GM23338 (cell line): ENCODE measurements at regions not wholly inside any gene's neighbourhood (a gene's known extent, or its start where the extent isn't known, plus 50 kb on each side); places are given as distances from the start of the nearest gene placed in this dataset.

Experiments used
- CTCF ChIP-seq, 2 experiments: fragments of 200-600 bp in 1 of 2; sonication (generic) in 1 of 2; conservative IDR thresholded peaks; 2 replicates each; pipeline versions ENCODE4 v1.5.1 to v1.6.1; 2016 to 2017; ENCODE audit warnings: antibody characterized with exemption in 2 of 2, low read depth in 2 of 2, mild to moderate bottlenecking in 2 of 2, moderate library complexity in 1 of 2
- EZH2 ChIP-seq: fragments of 200-600 bp; sonication (generic); IDR thresholded peaks from one replicate; pipeline ENCODE4 v1.8.0; 2017; ENCODE audit warnings: antibody characterized with exemption, mild to moderate bottlenecking, low read depth; ENCODE audit not compliant: unreplicated experiment
- POLR2AphosphoS5 ChIP-seq: IDR thresholded peaks from 2 replicates; pipeline ENCODE4 v1.6.1; 2016; ENCODE audit warnings: antibody characterized with exemption, low read depth
- REST ChIP-seq: IDR thresholded peaks from one replicate; pipeline ENCODE4 v1.6.1; 2018; ENCODE audit warnings: antibody characterized with exemption; ENCODE audit not compliant: unreplicated experiment

- TF ChIP-seq REST (no peak), POLR2AphosphoS5 (no peak), EZH2 (no peak), CTCF (conservative IDR thresholded peaks at IDR 0.05; ENCODE audit: low read depth in 2 of 2) (no peak)
Measured at GRCh38 chr13:86729206-86729605, 930.0 kb upstream of the SLITRK6 start.
